ENCODE measurements at regions not wholly inside any gene's neighbourhood (a gene's known extent, or its start where the extent isn't known, plus 50 kb on each side); places are given as distances from the start of the nearest gene placed in this dataset.

DNA sequence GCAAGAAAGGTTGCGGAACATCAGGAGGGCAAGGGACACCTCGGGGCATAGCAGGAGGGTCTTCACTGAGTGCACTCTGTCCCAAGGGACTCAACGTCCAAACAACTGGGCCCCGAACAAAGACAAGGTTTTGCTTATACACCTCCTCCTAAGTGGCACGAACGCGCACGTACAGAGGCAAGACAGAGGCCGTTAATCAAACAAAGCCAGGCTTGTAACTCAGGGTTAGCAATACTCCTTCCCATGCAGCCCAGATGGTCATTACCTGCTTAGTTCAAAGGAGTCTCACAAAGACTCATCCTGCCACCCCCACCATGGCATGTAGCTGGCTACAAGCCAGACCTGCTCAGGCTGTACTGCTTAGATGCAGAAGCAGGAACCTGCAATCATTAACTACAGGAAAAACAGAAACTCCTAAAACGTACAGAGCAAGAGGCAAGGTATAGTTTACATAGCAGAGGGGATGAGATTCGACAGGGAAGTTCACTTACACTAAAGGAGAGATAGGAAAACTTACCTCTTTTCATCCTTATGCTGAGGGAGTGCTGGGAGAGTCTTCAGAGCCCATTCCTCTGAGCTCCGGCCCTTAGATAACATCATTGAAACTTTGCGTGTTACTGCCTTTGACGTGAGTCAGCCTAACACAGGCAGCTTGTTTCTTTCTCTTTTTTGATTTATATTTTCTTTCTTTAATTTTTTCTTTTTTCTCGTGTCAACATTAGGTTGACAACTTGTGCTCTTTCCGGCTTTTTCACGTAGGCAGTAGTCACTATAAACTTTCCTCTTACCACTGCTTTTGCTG, 1319.1 kb downstream of the TMEM121 start:
- no peaks in the 10 kb centered on the region for H3K9me3 ChIP-seq (ENCODE audit: control insufficient read depth in 4 of 4, low read length in 3 of 4)

DNA sequence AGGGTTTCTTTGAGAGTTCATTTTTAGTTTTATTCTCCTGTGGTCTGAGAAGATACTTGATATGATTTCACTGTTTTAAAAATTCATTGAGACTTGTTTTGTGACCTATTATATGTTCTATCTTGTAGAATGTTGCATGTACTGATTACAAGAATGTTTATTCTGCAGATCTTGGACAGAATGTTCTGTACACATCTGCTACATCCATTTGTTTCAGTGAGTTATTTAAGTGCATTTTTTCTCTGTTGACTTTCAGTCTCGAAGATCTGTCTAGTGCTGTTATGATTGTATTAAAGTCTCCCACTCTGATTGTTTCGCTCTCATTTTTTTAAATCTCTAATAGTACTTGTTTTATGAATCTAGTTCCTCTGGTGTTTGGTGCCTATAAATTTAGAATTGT, 1319.8 kb downstream of the TMEM121 start:
- DNase-seq (ENCODE audit: low spot score), result no peak
- 43% methylated on average over 2 of the region's 2 CpGs for WGBS
- Histone ChIP-seq H3K27ac (ENCODE audit: low read depth in 1 of 2, low read length in 2 of 2) (peak overlapping the region in 1 of 2 donors; percentile 91), H3K4me3 (ENCODE audit: low read depth in 1 of 3, low read length in 3 of 3) (no peak overlapping the region), H3K9me3 (ENCODE audit: control insufficient read depth in 4 of 4, low read length in 3 of 4) (no peaks in the 10 kb centered on the region), H3K9ac (ENCODE audit: low read depth in 1 of 2, low read length in 2 of 2) (no peak overlapping the region), H3K4me1 (ENCODE audit: control insufficient read depth in 4 of 4, insufficient read depth in 4 of 4, low read length in 3 of 4) (peaks cover 0 to 24% (median 13%) of the 10 kb centered on the region in 4 donors), H3K27me3 (ENCODE audit: control insufficient read depth in 4 of 4, insufficient read depth in 4 of 4, low read length in 3 of 4) (no peaks in the 10 kb centered on the region), H3K36me3 (ENCODE audit: control insufficient read depth in 4 of 4, insufficient read depth in 3 of 4, low read depth in 1 of 4, low read length in 3 of 4) (no peaks in the 10 kb centered on the region)
- TF ChIP-seq YY1 (IDR thresholded peaks at IDR 0.05), result no peak

More for the DNA sequence above, 1319.1 kb downstream of the TMEM121 start:
- peak overlapping the region; percentile 41 to 59 (median 51) for H3K4me3 ChIP-seq (ENCODE audit: low read depth in 1 of 3, low read length in 3 of 3)
- peak overlapping the region; percentile 91 to 96 for H3K27ac ChIP-seq (ENCODE audit: low read depth in 1 of 2, low read length in 2 of 2)
- no peak for DNase-seq (ENCODE audit: low spot score)
- H3K27me3 ChIP-seq (ENCODE audit: control insufficient read depth in 4 of 4, insufficient read depth in 4 of 4, low read length in 3 of 4), result no peaks in the 10 kb centered on the region
- TF ChIP-seq SP1 (IDR thresholded peaks at IDR 0.05) (peak; percentile 27), FOXA1 (IDR thresholded peaks at IDR 0.05) (no peak)
- H3K4me1 ChIP-seq (ENCODE audit: control insufficient read depth in 4 of 4, insufficient read depth in 4 of 4, low read length in 3 of 4), result peaks cover 0 to 24% (median 13%) of the 10 kb centered on the region in 4 donors
- no peaks in the 10 kb centered on the region for H3K36me3 ChIP-seq (ENCODE audit: control insufficient read depth in 4 of 4, insufficient read depth in 3 of 4, low read depth in 1 of 4, low read length in 3 of 4)
- peak overlapping the region; percentile 45 to 50 for H3K9ac ChIP-seq (ENCODE audit: low read depth in 1 of 2, low read length in 2 of 2)
- 46% methylated on average over 17 of the region's 17 CpGs for WGBS

GRCh38 chr14:106848330-106849121, 1322.1 kb downstream of the TMEM121 start:
- 69% methylated on average over 3 of the region's 3 CpGs for WGBS
- Histone ChIP-seq H3K4me1 (ENCODE audit: control insufficient read depth in 4 of 4, insufficient read depth in 4 of 4, low read length in 3 of 4) (peaks cover 0 to 14% (median 5%) of the 10 kb centered on the region in 4 donors), H3K27ac (ENCODE audit: low read depth in 1 of 2, low read length in 2 of 2) (no peak overlapping the region), H3K9ac (ENCODE audit: low read depth in 1 of 2, low read length in 2 of 2) (no peak overlapping the region), H3K4me3 (ENCODE audit: low read depth in 1 of 3, low read length in 3 of 3) (no peak overlapping the region), H3K27me3 (ENCODE audit: control insufficient read depth in 4 of 4, insufficient read depth in 4 of 4, low read length in 3 of 4) (no peaks in the 10 kb centered on the region), H3K9me3 (ENCODE audit: control insufficient read depth in 4 of 4, low read length in 3 of 4) (no peaks in the 10 kb centered on the region), H3K36me3 (ENCODE audit: control insufficient read depth in 4 of 4, insufficient read depth in 3 of 4, low read depth in 1 of 4, low read length in 3 of 4) (no peaks in the 10 kb centered on the region)
- TF ChIP-seq, protein P1, sequence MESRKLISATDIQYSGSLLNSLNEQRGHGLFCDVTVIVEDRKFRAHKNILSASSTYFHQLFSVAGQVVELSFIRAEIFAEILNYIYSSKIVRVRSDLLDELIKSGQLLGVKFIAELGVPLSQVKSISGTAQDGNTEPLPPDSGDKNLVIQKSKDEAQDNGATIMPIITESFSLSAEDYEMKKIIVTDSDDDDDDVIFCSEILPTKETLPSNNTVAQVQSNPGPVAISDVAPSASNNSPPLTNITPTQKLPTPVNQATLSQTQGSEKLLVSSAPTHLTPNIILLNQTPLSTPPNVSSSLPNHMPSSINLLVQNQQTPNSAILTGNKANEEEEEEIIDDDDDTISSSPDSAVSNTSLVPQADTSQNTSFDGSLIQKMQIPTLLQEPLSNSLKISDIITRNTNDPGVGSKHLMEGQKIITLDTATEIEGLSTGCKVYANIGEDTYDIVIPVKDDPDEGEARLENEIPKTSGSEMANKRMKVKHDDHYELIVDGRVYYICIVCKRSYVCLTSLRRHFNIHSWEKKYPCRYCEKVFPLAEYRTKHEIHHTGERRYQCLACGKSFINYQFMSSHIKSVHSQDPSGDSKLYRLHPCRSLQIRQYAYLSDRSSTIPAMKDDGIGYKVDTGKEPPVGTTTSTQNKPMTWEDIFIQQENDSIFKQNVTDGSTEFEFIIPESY (IDR thresholded peaks at IDR 0.05), result no peak
- TF ChIP-seq RXRA (IDR thresholded peaks at IDR 0.05), result no peak
- no peak for TF ChIP-seq EGR1 (IDR thresholded peaks at IDR 0.05; ENCODE audit: low read depth in 2 of 2)
- TF ChIP-seq, protein P2, sequence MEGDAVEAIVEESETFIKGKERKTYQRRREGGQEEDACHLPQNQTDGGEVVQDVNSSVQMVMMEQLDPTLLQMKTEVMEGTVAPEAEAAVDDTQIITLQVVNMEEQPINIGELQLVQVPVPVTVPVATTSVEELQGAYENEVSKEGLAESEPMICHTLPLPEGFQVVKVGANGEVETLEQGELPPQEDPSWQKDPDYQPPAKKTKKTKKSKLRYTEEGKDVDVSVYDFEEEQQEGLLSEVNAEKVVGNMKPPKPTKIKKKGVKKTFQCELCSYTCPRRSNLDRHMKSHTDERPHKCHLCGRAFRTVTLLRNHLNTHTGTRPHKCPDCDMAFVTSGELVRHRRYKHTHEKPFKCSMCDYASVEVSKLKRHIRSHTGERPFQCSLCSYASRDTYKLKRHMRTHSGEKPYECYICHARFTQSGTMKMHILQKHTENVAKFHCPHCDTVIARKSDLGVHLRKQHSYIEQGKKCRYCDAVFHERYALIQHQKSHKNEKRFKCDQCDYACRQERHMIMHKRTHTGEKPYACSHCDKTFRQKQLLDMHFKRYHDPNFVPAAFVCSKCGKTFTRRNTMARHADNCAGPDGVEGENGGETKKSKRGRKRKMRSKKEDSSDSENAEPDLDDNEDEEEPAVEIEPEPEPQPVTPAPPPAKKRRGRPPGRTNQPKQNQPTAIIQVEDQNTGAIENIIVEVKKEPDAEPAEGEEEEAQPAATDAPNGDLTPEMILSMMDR (IDR thresholded peaks at IDR 0.05; ENCODE audit: low read depth, low read length, missing input control), result no peak
- TF ChIP-seq ATF3 (IDR thresholded peaks at IDR 0.05), result no peak
- TF ChIP-seq, protein P3, sequence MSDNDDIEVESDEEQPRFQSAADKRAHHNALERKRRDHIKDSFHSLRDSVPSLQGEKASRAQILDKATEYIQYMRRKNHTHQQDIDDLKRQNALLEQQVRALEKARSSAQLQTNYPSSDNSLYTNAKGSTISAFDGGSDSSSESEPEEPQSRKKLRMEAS (IDR thresholded peaks at IDR 0.05), result no peak
- TF ChIP-seq REST (IDR thresholded peaks at IDR 0.05), result no peak
- TF ChIP-seq HNF4A (conservative IDR thresholded peaks at IDR 0.05), result no peak
- DNase-seq (ENCODE audit: low spot score), result no peak
